ENCODE measurements at regions not wholly inside any gene's neighbourhood (a gene's known extent, or its start where the extent isn't known, plus 50 kb on each side); places are given as distances from the start of the nearest gene placed in this dataset.
"Not testable (repeated sequence)": the region's sequence is repeated elsewhere in the genome, so short reads cannot be mapped to it uniquely, and the experiment has no call there.

DNA sequence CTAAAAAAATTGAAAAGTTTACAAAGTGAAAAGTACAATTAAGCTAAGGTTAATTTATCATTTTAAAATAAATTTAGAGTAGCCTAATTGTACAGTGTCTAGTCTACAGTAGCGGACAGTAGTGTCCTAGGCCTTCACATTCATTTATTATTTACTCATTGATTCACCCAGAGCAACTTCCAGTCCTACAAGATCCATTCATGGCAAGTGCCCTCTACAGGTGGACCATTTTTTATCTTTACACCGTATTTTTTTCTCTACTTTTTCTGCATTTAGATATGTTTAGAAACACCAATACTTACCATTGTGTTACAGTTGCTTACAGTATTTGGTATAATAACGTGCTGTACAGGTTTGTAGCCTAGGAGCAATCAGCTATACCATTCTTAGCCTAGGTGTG lies 84.1 kb downstream of the TSN start:
- DNase-seq (ENCODE audit: extremely low read depth, low read depth): no peak

DNA sequence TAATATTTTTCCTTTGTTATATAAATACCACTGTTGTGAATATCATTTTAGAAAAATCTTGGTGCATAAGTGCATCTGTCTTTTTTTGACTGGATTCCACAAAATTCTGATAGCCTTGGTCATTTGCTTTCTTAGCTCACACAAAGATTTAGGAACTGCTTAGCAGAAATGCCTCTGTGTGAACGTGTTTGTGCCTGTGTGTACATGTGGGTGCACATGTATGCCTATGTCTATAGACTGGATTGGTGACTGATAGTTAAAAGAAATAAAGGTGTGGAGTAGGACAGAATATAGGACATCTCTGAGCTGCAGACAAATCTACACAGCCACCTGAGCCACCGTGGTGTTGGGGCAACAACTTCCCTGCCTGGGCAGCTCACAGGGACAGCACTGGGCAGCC lies 93.8 kb downstream of the TSN start:
- no peak for DNase-seq (ENCODE audit: extremely low read depth, low read depth)

More for the DNA sequence above, 84.1 kb downstream of the TSN start:
- TF ChIP-seq, protein P1, sequence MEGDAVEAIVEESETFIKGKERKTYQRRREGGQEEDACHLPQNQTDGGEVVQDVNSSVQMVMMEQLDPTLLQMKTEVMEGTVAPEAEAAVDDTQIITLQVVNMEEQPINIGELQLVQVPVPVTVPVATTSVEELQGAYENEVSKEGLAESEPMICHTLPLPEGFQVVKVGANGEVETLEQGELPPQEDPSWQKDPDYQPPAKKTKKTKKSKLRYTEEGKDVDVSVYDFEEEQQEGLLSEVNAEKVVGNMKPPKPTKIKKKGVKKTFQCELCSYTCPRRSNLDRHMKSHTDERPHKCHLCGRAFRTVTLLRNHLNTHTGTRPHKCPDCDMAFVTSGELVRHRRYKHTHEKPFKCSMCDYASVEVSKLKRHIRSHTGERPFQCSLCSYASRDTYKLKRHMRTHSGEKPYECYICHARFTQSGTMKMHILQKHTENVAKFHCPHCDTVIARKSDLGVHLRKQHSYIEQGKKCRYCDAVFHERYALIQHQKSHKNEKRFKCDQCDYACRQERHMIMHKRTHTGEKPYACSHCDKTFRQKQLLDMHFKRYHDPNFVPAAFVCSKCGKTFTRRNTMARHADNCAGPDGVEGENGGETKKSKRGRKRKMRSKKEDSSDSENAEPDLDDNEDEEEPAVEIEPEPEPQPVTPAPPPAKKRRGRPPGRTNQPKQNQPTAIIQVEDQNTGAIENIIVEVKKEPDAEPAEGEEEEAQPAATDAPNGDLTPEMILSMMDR (IDR thresholded peaks at IDR 0.05; ENCODE audit: low read depth, low read length): no peak

DNA sequence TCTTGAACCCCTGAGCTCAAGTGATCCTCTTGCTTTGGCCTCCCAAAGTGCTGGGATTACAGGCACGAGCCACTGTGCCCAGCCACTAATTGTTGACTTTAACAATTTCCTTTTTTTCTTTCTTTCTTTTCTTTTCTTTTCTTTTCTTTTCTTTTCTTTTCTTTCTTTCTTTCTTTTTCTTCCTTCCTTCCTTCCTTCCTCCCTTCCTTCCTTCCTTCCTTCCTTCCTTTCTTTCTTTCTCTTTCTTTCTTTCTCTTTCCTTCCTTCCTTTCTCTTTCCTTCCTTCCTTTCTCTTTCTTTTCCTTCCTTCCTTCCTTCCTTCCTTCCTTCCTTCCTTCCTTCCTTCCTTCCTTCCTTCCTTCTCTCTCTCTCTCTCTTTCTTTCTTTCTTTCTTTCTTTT lies 97.7 kb downstream of the TSN start:
- DNase-seq (ENCODE audit: extremely low read depth, low read depth): not testable (repeated sequence)

More for the DNA sequence above, 93.8 kb downstream of the TSN start:
- TF ChIP-seq, protein P1 (IDR thresholded peaks at IDR 0.05; ENCODE audit: low read depth, low read length): no peak

DNA sequence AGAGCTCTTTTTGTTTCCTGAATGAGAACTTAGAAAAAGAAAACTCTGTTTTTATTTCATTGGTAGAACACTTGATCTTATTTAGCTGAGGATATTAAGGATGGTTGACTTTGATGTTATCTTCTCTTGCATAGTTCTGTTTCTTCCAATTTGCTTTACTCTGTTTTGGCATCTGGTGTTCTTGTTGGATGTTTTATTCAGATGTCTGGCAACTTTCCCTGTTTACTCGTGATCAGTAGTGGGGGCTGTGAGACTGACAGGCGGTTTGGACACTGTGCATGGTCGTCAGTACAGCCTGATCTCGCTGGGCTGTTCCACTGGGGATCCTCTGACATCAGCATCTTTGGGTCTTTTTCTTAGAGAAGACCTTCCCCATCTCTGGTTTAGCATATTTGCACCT lies 100.1 kb downstream of the TSN start:
- DNase-seq (ENCODE audit: extremely low read depth, low read depth): no peak
- TF ChIP-seq, protein P1 (IDR thresholded peaks at IDR 0.05; ENCODE audit: low read depth, low read length): no peak

DNA sequence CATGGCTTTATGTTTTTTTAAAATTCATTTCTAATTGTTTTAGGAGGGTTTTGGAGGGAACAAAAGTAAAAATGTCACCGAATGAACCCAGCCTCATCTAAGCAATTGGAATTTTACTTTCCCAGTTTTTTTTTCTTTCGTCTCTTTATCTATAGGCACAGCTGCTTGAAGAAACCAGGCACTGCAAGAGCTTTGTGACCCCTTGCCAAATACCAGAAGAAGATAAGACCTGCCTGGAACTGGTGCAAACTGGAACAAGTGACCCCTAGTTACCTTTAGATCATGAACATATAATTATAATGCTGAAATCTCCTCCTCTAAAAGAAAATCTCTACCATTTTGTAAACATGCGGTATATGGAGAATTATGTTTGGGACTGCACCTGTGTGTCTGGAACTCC lies 100.9 kb downstream of the TSN start:
- TF ChIP-seq, protein P1 (IDR thresholded peaks at IDR 0.05; ENCODE audit: low read depth, low read length): no peak
- DNase-seq (ENCODE audit: extremely low read depth, low read depth): no peak

DNA sequence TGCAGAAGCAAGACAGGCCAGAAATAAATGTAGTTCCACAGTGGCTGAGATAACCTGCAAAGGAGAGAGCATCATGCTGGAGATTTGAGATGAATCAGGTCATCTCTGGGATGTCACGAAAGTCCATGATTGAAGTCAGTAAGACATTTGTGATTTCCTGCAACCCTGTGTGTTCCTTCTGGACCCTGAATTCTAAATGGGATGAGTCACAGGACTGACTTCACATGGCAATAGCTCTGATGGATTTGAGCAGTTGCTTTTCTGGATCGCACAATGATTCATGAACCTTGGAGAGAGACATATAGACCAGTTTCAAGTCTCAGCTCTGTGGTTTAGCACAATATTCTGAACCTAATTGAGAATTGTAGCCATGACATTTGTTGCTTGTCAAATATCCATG lies 102.9 kb downstream of the TSN start:
- TF ChIP-seq, protein P1 (IDR thresholded peaks at IDR 0.05; ENCODE audit: low read depth, low read length): no peak
- DNase-seq (ENCODE audit: extremely low read depth, low read depth): no peak

DNA sequence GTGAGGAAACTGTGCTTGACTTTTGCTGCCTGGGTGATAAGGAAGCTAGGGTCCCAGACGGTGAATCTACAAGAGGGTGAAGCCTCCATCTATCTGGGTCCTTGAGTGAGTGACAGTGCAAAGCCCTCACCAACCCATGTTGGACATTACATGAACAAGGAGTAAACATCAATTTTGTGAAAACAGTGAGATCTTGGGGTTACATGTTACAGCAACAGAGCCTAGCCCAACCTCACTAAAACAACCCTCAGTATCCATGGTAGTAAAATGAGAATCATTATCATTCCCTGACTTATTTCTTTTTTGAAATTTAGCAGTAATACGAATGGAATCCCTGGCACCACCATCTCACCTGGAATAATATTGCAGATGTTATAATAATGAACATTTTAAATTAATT lies 103.4 kb downstream of the TSN start:
- TF ChIP-seq, protein P1 (IDR thresholded peaks at IDR 0.05; ENCODE audit: low read depth, low read length): no peak
- DNase-seq (ENCODE audit: extremely low read depth, low read depth): no peak

DNA sequence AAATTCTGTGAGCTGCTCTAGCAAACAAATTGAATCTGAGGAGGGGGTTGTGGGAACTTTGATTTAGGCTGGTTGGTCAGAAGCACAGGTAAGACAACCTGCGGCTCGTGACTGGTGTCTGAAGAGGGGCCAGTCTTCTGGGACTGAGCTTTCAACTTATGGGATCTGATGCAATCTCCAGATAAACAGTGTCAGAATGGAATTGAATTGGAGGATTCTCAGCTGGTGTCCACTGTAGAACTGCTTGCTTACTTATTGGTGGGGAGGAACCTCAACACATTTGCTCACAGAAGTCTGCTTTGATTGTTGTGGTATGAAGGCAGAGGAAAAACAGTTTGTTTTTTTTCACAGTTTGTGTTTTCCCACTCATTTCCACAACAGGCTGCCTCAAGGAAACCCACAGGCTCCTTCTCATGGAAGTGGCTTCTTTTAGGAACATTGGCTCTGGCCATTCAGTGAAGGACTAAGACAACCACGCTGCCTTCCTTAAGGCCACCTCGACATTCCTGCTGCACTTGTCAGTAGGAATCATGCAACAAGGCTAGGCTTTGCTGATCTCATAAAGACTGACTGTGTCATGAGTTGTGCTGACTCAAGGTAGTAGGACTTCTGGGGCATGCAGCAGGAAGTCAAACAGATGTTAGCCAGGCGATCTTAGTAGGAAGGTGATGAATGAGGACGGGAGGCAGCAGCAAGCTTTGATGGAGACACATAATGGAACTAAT lies 104.7 kb downstream of the TSN start:
- TF ChIP-seq, protein P1 (IDR thresholded peaks at IDR 0.05; ENCODE audit: low read depth, low read length): no peak
- DNase-seq (ENCODE audit: extremely low read depth, low read depth): peak; percentile 10
